C4-2B (cell line): ENCODE measurements at regions not wholly inside any gene's neighbourhood (a gene's known extent, or its start where the extent isn't known, plus 50 kb on each side); places are given as distances from the start of the nearest gene placed in this dataset.

ENCODE experiments used
- H3K27ac ChIP-seq: fragments of 450-650 bp; 2 replicates; pipeline ENCODE4 v1.5.1; 2017
- ZFX ChIP-seq: fragments of 450-650 bp; IDR thresholded peaks from 2 replicates; pipeline ENCODE4 v1.6.1; 2017
- TF ChIP-seq, protein P1 (sequence below): fragments of 450-650 bp; conservative IDR thresholded peaks from 2 replicates; pipeline ENCODE4 v1.5.1; 2017; ENCODE audit warnings: mild to moderate bottlenecking

DNA sequence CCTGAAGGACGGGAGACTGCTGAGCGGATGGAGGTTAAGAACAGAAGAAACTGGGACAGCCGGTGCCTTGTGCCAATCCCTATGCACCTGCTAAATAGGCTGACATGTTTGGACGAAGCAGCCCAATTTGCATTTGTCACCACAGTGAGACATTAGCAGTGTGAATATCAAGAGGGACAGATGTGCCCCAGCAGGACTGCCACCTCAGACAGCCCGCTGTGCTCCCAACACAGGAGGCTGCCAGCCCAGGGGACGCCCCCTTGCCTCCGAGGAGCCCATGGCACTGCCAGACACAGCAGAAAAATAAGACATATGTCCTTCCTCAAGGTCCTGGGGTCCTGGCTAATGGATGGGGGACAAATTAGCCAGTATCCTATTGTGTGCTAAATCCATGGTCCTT lies 306.7 kb upstream of the POU3F3 start:
- TF ChIP-seq, protein P1, sequence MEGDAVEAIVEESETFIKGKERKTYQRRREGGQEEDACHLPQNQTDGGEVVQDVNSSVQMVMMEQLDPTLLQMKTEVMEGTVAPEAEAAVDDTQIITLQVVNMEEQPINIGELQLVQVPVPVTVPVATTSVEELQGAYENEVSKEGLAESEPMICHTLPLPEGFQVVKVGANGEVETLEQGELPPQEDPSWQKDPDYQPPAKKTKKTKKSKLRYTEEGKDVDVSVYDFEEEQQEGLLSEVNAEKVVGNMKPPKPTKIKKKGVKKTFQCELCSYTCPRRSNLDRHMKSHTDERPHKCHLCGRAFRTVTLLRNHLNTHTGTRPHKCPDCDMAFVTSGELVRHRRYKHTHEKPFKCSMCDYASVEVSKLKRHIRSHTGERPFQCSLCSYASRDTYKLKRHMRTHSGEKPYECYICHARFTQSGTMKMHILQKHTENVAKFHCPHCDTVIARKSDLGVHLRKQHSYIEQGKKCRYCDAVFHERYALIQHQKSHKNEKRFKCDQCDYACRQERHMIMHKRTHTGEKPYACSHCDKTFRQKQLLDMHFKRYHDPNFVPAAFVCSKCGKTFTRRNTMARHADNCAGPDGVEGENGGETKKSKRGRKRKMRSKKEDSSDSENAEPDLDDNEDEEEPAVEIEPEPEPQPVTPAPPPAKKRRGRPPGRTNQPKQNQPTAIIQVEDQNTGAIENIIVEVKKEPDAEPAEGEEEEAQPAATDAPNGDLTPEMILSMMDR = no peak
- TF ChIP-seq ZFX = no peak
- H3K27ac ChIP-seq = no peak overlapping the region

DNA sequence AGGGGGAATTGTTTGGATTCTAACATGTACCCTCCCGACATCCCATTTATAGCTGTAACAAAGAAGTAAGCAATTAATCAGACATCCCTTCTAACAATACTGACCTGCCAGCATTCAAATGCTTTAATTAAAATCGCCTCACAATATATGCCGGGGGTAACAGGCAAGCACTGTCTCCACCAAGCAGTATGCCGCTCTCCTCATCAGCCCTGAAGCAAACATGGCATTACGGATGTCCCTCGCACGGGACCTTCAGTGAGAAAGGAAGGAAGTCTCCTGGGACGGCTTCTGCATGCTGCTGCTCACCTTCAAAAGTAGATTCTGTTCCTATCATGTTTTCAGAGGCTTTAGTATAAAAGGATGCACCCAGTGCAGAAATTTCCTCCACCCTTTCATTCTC lies 292.7 kb upstream of the POU3F3 start:
- H3K27ac ChIP-seq = no peak overlapping the region
- no peak for TF ChIP-seq ZFX
- TF ChIP-seq, protein P1 = no peak

DNA sequence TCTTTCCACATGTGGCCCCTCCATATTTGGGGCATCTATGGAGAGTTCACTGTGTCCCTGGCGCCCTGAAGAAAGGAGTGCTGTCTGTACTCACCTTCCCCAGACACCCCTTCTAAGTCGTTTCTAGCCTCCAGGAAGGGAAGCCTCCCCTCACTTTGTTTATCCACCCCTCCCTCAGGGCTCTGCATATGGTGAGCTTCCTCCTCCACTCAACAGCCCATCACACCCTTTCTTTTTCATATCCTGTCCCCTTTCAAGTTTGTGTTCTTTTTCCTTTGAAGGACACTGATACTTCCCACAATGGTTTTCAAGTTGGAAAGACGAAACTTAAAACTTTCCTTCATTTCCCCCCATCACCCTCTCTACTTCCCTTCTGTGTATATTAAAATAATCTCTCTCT lies 291.4 kb upstream of the POU3F3 start:
- no peak overlapping the region for H3K27ac ChIP-seq
- TF ChIP-seq ZFX = no peak
- TF ChIP-seq, protein P1 = no peak

DNA sequence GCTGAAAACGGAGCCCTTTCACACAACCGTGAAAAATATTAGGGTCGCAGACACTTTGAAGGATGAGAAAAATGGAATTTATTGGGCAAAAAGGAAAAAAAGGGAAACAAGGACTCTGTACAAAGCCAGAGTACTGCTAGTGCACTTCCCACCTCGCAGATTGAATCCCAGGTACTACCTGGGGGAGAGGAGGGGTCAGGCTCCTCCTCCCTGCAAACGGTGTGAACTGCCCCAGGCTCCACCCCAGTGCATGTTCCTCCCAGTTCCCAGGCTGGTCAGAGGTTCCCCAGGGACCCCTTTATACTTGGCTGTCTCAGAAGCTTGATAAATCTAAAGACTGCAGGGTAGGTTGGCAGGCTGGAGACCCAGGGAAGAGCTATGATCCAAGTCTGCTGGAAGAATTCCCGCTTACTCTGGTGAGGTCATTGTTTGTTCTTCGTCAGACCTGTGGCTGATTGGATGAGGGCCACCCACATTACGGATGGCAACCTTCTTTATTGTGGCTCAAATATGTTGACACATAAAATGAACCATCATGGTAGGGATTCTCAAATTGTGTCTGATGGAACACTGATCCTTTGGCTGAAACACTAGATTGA lies 290.4 kb upstream of the POU3F3 start:
- H3K27ac ChIP-seq = no peak overlapping the region
- TF ChIP-seq, protein P1 = no peak
- no peak for TF ChIP-seq ZFX

DNA sequence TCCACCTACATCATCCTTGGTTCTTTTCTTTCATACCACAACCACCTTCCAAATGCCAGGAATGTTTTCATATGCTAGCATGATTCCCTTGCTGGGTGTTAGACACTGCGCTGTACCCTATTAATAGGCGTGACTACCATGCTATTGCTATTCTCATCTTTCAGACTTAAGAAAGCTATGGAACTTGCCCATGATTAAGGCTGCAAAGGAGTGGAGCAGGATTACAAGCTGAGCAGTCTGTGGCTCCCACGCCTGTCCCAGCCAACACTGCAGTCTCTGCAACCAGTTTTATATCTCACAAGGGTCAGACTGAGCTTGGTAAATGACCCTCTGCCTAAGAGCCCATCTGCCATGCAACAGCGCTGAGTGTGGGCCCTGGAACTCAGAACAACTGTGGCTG lies 285.7 kb upstream of the POU3F3 start:
- TF ChIP-seq, protein P1 = no peak
- no peak for TF ChIP-seq ZFX
- H3K27ac ChIP-seq = no peak overlapping the region

DNA sequence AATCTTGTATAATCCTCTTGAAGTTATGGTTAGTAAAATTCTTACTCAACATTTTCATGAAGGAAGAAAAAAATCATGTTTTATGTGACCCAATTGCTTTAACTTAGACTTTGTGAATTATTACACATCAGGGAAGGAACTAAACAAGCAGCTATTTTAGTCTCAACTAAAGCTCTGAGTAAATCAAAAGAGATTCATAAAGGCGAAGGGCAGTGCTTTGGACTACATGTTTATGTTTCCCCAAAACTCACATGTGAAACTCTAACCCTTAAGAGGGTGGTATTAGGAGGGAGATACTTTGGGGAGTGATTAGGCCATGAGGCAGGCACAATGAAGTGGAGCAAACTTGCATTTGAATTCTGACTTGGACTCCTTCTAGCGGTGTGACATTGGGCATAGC lies 283.7 kb upstream of the POU3F3 start:
- TF ChIP-seq ZFX = no peak
- TF ChIP-seq, protein P1 = no peak
- H3K27ac ChIP-seq = no peak overlapping the region

DNA sequence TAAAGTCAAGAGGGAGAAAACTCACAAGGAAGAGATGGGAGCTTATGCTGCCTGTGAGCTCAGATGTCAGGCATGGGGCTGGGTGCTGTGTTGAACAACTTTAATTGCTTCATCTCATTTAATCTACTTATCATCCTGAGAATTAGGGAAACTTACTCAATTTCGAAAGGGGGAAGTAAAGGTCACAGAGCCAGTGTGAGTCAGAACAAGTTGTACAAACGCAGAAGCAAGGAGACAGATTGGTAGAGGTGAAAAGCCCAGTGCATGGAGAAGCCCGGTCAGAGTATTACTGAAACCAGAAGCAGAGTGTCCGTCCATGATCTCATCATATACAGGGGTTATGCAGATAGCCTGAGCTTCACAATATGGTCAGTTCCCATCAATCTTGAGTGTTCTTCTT lies 281.1 kb upstream of the POU3F3 start:
- no peak overlapping the region for H3K27ac ChIP-seq
- TF ChIP-seq ZFX = no peak
- TF ChIP-seq, protein P1 = no peak
